ENCODE measurements at regions not wholly inside any gene's neighbourhood (a gene's known extent, or its start where the extent isn't known, plus 50 kb on each side); places are given as distances from the start of the nearest gene placed in this dataset.
A peak's percentile ranks its signal among the peaks of the same experiment; 100 is the strongest.

DNA sequence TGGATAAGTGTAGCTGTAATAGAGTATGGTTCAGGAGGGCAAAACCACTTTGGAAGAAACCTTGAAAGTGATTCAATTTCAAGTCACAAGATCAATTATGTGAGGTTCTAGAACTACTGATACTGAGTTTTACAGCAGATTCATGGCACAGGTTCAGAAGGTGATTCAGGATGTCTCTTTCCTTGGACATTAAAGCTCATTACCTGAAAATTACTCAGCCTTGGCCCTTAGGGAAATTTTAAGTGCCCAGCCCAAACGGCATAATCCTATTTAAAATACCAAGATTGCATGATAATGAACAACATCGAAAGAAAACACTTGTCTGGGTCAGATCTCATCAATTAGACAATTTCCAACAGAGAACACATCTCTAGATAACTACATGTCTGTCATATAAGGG lies 70.2 kb upstream of the SLC38A2 start:
- Histone ChIP-seq H3K4me3 (ENCODE audit: low read length) (no peak overlapping the region), H3K9me3 (ENCODE audit: control insufficient read depth, low read length) (no peaks in the 10 kb centered on the region), H3K4me1 (ENCODE audit: control insufficient read depth, insufficient read depth, low read length) (peaks cover 30% of the 10 kb centered on the region), H3K27me3 (replicated peaks; ENCODE audit: control insufficient read depth, insufficient read depth, low read length) (no peaks in the 10 kb centered on the region), H3K9ac (ENCODE audit: low read length) (no peak overlapping the region), H3K36me3 (ENCODE audit: control insufficient read depth, insufficient read depth, low read length, severe bottlenecking) (no peaks in the 10 kb centered on the region)
- no peak for DNase-seq (ENCODE audit: low read depth)

DNA sequence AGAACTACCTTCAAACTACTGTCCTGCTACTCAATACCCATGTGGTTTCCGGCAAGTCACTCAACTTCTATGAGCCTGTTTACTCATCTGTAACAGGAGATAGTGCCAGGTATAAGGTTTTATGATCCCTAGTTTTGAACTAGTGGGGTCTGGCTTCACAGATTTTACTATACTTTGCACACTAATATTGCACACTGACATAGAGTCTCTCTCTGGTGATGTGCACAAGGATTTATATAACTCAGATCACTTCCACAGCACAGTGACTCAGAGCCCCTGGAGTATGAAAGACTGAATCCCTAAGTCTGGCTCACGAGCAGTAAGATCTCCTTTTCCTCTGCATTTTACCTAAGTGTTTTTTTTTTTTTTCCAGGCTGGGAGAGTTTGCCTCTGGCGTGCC lies 69.7 kb upstream of the SLC38A2 start:
- peaks cover 30% of the 10 kb centered on the region for H3K4me1 ChIP-seq (ENCODE audit: control insufficient read depth, insufficient read depth, low read length)
- peak; percentile 40 for DNase-seq (ENCODE audit: low read depth)
- no peaks in the 10 kb centered on the region for H3K36me3 ChIP-seq (ENCODE audit: control insufficient read depth, insufficient read depth, low read length, severe bottlenecking)
- H3K9me3 ChIP-seq (ENCODE audit: control insufficient read depth, low read length) = no peaks in the 10 kb centered on the region
- H3K9ac ChIP-seq (ENCODE audit: low read length) = no peak overlapping the region
- H3K27me3 ChIP-seq (replicated peaks; ENCODE audit: control insufficient read depth, insufficient read depth, low read length) = no peaks in the 10 kb centered on the region
- H3K4me3 ChIP-seq (ENCODE audit: low read length) = no peak overlapping the region

DNA sequence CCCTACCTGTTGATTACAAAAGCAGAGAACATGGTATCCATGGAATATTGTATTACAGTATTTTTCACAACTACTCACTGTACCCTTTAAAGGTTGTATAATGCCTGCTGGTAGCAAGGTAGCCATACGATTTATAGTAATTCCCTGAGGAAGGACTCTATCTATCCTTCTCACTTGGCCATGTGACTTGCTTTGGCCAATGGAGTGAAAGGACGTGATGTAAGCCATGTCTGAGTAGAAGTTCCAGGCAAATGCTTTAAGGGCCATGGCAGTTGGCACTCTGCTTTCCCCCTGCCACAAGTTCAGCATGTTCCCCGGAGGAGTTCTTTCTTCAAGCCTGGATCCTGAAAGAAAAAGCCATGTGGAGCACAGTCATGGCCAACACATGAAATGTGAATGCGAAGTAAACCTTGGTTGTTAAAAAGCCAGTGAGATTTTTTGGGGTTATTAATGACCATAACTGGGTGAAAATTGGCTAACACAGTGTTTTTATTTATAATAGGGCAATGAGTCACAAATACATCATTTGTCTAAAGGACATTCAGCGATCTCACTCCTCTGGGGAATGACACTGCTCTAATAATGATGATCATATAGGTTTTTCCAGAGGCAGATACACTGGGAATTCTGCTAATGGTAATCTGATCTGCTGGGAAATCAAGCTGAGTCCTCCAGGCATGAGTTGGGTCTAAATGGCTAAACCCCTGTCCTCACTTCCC lies 67.4 kb upstream of the SLC38A2 start:
- no peak for DNase-seq (ENCODE audit: low read depth)
- Histone ChIP-seq H3K27me3 (replicated peaks; ENCODE audit: control insufficient read depth, insufficient read depth, low read length) (no peaks in the 10 kb centered on the region), H3K4me1 (ENCODE audit: control insufficient read depth, insufficient read depth, low read length) (peaks cover 11% of the 10 kb centered on the region), H3K36me3 (ENCODE audit: control insufficient read depth, insufficient read depth, low read length, severe bottlenecking) (no peaks in the 10 kb centered on the region), H3K4me3 (ENCODE audit: low read length) (no peak overlapping the region), H3K9me3 (ENCODE audit: control insufficient read depth, low read length) (no peaks in the 10 kb centered on the region), H3K9ac (ENCODE audit: low read length) (no peak overlapping the region)

DNA sequence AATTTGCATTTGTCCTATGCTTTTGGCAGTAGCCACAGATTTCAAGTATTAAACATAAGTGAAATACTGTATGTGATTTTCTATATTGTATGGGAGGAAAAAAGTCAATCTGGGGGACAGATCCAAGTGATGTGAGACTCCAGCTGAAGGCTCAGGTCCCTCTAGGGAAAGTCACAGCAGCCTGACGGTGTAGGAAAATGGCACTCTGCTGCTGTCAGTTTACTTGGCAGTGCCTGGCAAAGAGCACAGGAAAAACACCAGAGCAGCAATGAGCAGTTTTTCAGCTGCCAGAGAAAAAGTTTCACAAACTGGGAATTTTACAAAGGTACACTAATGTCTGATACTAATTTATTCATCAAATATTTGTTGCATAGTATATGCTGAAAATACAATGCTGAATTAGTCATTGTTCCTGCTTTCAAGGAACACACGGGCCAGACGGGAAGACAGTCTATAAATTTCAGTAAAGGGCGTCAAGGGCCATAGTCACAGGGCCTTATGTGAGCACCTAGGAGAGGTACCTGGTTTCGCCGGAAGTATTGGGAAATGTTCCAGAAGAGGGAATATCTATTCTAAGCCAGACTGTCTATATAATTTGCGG lies 66.2 kb upstream of the SLC38A2 start:
- Histone ChIP-seq H3K36me3 (ENCODE audit: control insufficient read depth, insufficient read depth, low read length, severe bottlenecking) (no peaks in the 10 kb centered on the region), H3K4me3 (ENCODE audit: low read length) (no peak overlapping the region), H3K27me3 (replicated peaks; ENCODE audit: control insufficient read depth, insufficient read depth, low read length) (no peaks in the 10 kb centered on the region), H3K4me1 (ENCODE audit: control insufficient read depth, insufficient read depth, low read length) (peaks cover 9% of the 10 kb centered on the region), H3K9ac (ENCODE audit: low read length) (no peak overlapping the region), H3K9me3 (ENCODE audit: control insufficient read depth, low read length) (no peaks in the 10 kb centered on the region)
- DNase-seq (ENCODE audit: low read depth) = no peak

DNA sequence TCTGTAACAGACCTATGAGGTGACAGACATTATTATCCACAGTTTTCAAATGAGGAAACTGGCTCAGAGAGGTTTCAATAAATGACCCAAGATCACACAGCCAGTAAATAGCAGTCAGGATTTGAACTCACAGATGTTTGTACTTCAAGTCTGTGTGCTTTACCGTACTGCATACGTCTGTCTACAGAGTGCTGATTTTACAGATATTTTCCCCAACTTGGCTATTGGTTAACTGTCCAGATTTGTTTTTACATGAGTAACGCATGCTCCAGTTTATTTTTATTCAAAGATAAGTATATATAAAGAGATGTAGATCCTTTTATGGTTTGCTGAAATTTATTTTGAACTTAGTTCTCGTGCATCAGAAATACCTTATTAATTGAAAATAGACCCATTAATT lies 65.7 kb upstream of the SLC38A2 start:
- H3K4me1 ChIP-seq (ENCODE audit: control insufficient read depth, insufficient read depth, low read length) = peaks cover 9% of the 10 kb centered on the region
- DNase-seq (ENCODE audit: low read depth) = no peak
- no peak overlapping the region for H3K4me3 ChIP-seq (ENCODE audit: low read length)
- no peak overlapping the region for H3K9ac ChIP-seq (ENCODE audit: low read length)
- no peaks in the 10 kb centered on the region for H3K27me3 ChIP-seq (replicated peaks; ENCODE audit: control insufficient read depth, insufficient read depth, low read length)
- H3K36me3 ChIP-seq (ENCODE audit: control insufficient read depth, insufficient read depth, low read length, severe bottlenecking) = no peaks in the 10 kb centered on the region
- H3K9me3 ChIP-seq (ENCODE audit: control insufficient read depth, low read length) = no peaks in the 10 kb centered on the region

DNA sequence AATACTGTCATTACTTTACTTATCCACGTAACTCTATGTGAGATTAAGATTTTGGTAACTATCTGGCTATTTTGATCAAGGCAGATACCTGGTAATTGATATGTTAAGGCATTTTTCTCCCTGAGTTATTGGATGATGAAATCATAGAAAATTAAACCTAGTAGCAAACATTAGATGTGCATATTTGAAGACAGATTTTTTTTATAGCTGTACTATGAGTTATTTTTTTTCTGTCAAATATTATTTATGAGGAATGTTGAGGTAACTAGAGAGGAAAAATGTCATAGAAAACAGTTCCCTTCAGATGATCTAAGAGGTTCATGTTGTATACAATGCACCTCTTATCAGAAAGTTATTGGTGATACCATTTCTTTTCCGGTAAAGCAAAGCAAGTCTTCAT lies 64.9 kb upstream of the SLC38A2 start:
- no peak for DNase-seq (ENCODE audit: low read depth)
- Histone ChIP-seq H3K9ac (ENCODE audit: low read length) (no peak overlapping the region), H3K27me3 (replicated peaks; ENCODE audit: control insufficient read depth, insufficient read depth, low read length) (no peaks in the 10 kb centered on the region), H3K9me3 (ENCODE audit: control insufficient read depth, low read length) (no peaks in the 10 kb centered on the region), H3K4me3 (ENCODE audit: low read length) (no peak overlapping the region), H3K36me3 (ENCODE audit: control insufficient read depth, insufficient read depth, low read length, severe bottlenecking) (no peaks in the 10 kb centered on the region), H3K4me1 (ENCODE audit: control insufficient read depth, insufficient read depth, low read length) (peaks cover 5% of the 10 kb centered on the region)

DNA sequence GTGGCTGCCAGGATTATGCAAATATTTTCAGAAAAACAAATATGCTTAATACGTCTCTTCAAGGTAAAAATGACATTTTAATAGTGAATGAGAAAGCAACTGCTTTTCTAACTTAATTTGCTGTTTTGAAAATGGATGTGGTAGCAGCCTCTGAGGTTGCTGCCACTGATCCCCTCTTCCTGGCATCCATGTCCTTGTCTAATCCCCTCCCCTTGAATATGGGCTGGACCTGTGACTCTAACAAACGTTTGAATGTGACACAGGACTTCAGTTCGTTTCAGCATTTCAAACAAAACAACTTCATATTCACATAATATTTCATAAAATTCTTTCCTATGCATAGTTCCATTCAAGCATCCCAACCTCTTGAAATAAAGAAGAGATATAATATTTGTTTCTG lies 64.2 kb upstream of the SLC38A2 start:
- H3K4me3 ChIP-seq (ENCODE audit: low read length) = no peak overlapping the region
- H3K36me3 ChIP-seq (ENCODE audit: control insufficient read depth, insufficient read depth, low read length, severe bottlenecking) = no peaks in the 10 kb centered on the region
- no peak for DNase-seq (ENCODE audit: low read depth)
- H3K9me3 ChIP-seq (ENCODE audit: control insufficient read depth, low read length) = no peaks in the 10 kb centered on the region
- no peaks in the 10 kb centered on the region for H3K27me3 ChIP-seq (replicated peaks; ENCODE audit: control insufficient read depth, insufficient read depth, low read length)
- peaks cover 8% of the 10 kb centered on the region for H3K4me1 ChIP-seq (ENCODE audit: control insufficient read depth, insufficient read depth, low read length)
- H3K9ac ChIP-seq (ENCODE audit: low read length) = no peak overlapping the region

DNA sequence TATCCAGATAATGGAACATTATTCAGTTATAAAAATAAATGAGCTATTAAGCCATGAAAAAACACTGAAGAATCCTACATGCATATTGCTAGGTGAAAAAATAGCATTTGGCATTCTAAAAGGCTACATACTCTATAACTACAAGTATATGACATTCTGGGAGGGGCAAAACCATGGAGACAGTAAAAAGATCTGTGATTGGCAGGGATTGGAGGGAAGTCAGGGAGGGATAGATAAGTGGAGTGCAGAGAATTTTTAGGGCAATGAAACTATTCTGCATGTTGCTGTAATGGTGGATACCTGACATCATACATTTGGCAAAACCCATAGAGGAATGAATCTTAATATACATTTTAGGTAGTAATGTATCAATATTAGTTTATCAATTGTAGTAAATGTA lies 63.1 kb upstream of the SLC38A2 start:
- no peaks in the 10 kb centered on the region for H3K9me3 ChIP-seq (ENCODE audit: control insufficient read depth, low read length)
- no peak overlapping the region for H3K4me3 ChIP-seq (ENCODE audit: low read length)
- H3K27me3 ChIP-seq (replicated peaks; ENCODE audit: control insufficient read depth, insufficient read depth, low read length) = no peaks in the 10 kb centered on the region
- no peaks in the 10 kb centered on the region for H3K36me3 ChIP-seq (ENCODE audit: control insufficient read depth, insufficient read depth, low read length, severe bottlenecking)
- H3K4me1 ChIP-seq (ENCODE audit: control insufficient read depth, insufficient read depth, low read length) = peaks cover 18% of the 10 kb centered on the region
- DNase-seq (ENCODE audit: low read depth) = no peak
- H3K9ac ChIP-seq (ENCODE audit: low read length) = no peak overlapping the region

DNA sequence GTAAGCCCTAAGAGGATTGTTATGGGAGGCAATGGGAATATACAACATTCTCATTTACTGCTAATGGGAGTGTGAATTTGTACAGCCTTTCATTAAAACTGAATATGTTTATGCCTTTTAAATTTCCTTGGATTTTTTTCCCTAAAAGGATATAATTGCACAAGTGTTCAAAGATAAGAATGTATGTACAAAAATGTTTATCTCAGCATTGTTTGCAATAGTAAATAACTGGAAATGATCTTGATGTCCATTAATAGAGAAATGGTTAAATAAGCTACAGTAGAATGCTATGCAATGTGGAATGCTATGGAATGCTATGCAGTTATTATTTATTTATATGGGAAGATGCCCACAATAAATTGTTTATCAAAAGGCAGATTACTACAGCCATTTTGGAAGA lies 62.5 kb upstream of the SLC38A2 start:
- H3K9ac ChIP-seq (ENCODE audit: low read length) = no peak overlapping the region
- no peak for DNase-seq (ENCODE audit: low read depth)
- H3K27me3 ChIP-seq (replicated peaks; ENCODE audit: control insufficient read depth, insufficient read depth, low read length) = no peaks in the 10 kb centered on the region
- H3K4me3 ChIP-seq (ENCODE audit: low read length) = no peak overlapping the region
- H3K4me1 ChIP-seq (ENCODE audit: control insufficient read depth, insufficient read depth, low read length) = peaks cover 24% of the 10 kb centered on the region
- H3K9me3 ChIP-seq (ENCODE audit: control insufficient read depth, low read length) = no peaks in the 10 kb centered on the region
- no peaks in the 10 kb centered on the region for H3K36me3 ChIP-seq (ENCODE audit: control insufficient read depth, insufficient read depth, low read length, severe bottlenecking)

DNA sequence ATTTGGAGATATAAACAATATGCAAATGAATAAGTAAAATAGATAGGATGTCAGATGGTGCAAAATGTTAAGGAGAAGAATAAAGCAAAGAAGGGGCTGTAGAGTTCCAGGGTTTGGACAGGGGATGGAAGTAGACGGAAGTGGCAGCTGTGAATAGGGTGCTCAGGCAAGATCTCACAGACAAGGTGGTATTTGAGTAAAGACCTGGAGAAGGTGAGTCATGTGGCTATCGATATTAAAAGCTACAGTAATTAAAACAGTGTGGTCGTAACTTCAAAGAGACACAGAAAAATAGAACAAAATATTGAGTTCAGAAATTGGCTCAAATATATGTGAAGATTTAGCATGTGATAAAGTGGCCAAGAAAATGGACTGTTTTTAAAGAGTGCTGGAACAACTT lies 61.3 kb upstream of the SLC38A2 start:
- no peak overlapping the region for H3K9ac ChIP-seq (ENCODE audit: low read length)
- no peaks in the 10 kb centered on the region for H3K9me3 ChIP-seq (ENCODE audit: control insufficient read depth, low read length)
- no peaks in the 10 kb centered on the region for H3K27me3 ChIP-seq (replicated peaks; ENCODE audit: control insufficient read depth, insufficient read depth, low read length)
- H3K4me1 ChIP-seq (ENCODE audit: control insufficient read depth, insufficient read depth, low read length) = peaks cover 28% of the 10 kb centered on the region
- DNase-seq (ENCODE audit: low read depth) = no peak
- H3K4me3 ChIP-seq (ENCODE audit: low read length) = no peak overlapping the region
- no peaks in the 10 kb centered on the region for H3K36me3 ChIP-seq (ENCODE audit: control insufficient read depth, insufficient read depth, low read length, severe bottlenecking)

DNA sequence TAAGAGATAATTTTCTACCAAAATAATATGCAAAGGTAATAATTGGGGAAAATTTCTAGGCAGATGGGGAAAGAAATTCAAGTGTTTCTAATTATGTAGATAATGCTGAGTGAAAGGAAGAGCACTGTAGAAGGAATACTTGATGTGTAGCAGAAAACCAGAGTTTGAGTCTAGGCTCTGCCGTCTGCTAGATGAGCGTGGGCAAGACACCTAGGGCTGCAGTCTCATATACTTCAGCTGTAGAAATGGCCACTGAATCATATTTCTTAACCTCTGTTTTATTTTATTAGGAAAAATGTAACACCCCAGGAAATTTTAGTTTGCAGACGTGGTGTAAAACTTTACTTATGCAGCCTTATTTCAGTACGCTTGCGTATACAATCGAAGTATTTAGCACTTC lies 59.8 kb upstream of the SLC38A2 start:
- DNase-seq (ENCODE audit: low read depth) = no peak
- no peaks in the 10 kb centered on the region for H3K27me3 ChIP-seq (replicated peaks; ENCODE audit: control insufficient read depth, insufficient read depth, low read length)
- H3K4me1 ChIP-seq (ENCODE audit: control insufficient read depth, insufficient read depth, low read length) = peaks cover 28% of the 10 kb centered on the region
- peak overlapping the region; percentile 24 for H3K4me3 ChIP-seq (ENCODE audit: low read length)
- H3K9me3 ChIP-seq (ENCODE audit: control insufficient read depth, low read length) = no peaks in the 10 kb centered on the region
- H3K36me3 ChIP-seq (ENCODE audit: control insufficient read depth, insufficient read depth, low read length, severe bottlenecking) = no peaks in the 10 kb centered on the region
- H3K9ac ChIP-seq (ENCODE audit: low read length) = peak overlapping the region; percentile 58

Data from adipocyte (in vitro differentiated cells).